Body of pancreas (tissue), 4 donors: ENCODE measurements at regions not wholly inside any gene's neighbourhood (a gene's known extent, or its start where the extent isn't known, plus 50 kb on each side); places are given as distances from the start of the nearest gene placed in this dataset.

Experiments used
- CTCF ChIP-seq, 7 experiments: fragments of 450-650 bp in 4 of 7; fragments of 200-600 bp in 3 of 7; sonication (generic) in 3 of 7; IDR thresholded peaks; one replicate each; pipeline ENCODE4 v1.5.1; 2016 to 2019; ENCODE audit warnings: antibody characterized with exemption in 7 of 7
- POLR2A ChIP-seq, 3 donors: fragments of 450-650 bp; IDR thresholded peaks; one replicate each; pipeline ENCODE4 v1.6.1; 2016; ENCODE audit warnings: antibody characterized with exemption in 3 of 3, mild to moderate bottlenecking in 2 of 3

- TF ChIP-seq POLR2A (IDR thresholded peaks at IDR 0.05): no peak
- no peak for TF ChIP-seq CTCF (IDR thresholded peaks at IDR 0.05)
Observed at GRCh38 chr7:54956865-54957264, 62.0 kb upstream of the EGFR start.
